GM12873 (cell line): ENCODE measurements at regions not wholly inside any gene's neighbourhood (a gene's known extent, or its start where the extent isn't known, plus 50 kb on each side); places are given as distances from the start of the nearest gene placed in this dataset.

Experiments
- CTCF ChIP-seq: IDR thresholded peaks from 2 replicates; pipeline ENCODE4 v1.5.1; 2012; ENCODE audit warnings: low read depth, mild to moderate bottlenecking, moderate library complexity, low read length, control low read depth; ENCODE audit not compliant: insufficient read depth; ENCODE audit errors: missing control alignments

GRCh38 chr5:143663872-143664271 is 148.1 kb upstream of the HMHB1 start:
- no peak for TF ChIP-seq CTCF

GRCh38 chr5:143662020-143662419 is 149.9 kb upstream of the HMHB1 start:
- no peak for TF ChIP-seq CTCF

GRCh38 chr5:143660625-143661024 is 151.3 kb upstream of the HMHB1 start:
- TF ChIP-seq CTCF: no peak

- no peak for TF ChIP-seq CTCF
Measured at GRCh38 chr5:143659599-143660238, 152.2 kb upstream of the HMHB1 start.

- TF ChIP-seq CTCF: no peak
Measured at GRCh38 chr5:143658956-143659355, 153.0 kb upstream of the HMHB1 start.

- TF ChIP-seq CTCF: no peak
Measured at GRCh38 chr5:143657647-143658285, 154.2 kb upstream of the HMHB1 start.

- no peak for TF ChIP-seq CTCF
Measured at GRCh38 chr5:143653766-143654282, 158.1 kb upstream of the HMHB1 start.
